Effector memory CD8-positive, alpha-beta T cell (primary cell): ENCODE measurements at regions not wholly inside any gene's neighbourhood (a gene's known extent, or its start where the extent isn't known, plus 50 kb on each side); places are given as distances from the start of the nearest gene placed in this dataset.

ENCODE experiments used
- ATAC-seq: fragments of 150-1000 bp; cut with Tn5 transposase; replicated peaks from 2 replicates; pipeline ENCODE4 v1.10.0; 2021; ENCODE audit warnings: mild to moderate bottlenecking, moderate library complexity
- DNase-seq, 3 experiments: peaks; one replicate each; pipeline ENCODE4 v3.0.0; 2021
- H3K27ac Mint-ChIP-seq, 2 donors: one replicate each; pipeline ENCODE4 v1.8.0; 2022; ENCODE audit warnings: mild to moderate bottlenecking in 2 of 2, mixed read lengths in 2 of 2, moderate library complexity in 2 of 2
- H3K27me3 Mint-ChIP-seq, 2 donors: one replicate each; pipeline ENCODE4 v1.8.0; 2022; ENCODE audit warnings: mixed read lengths in 2 of 2
- H3K36me3 Mint-ChIP-seq: one replicate; pipeline ENCODE4 v1.8.0; 2022; ENCODE audit warnings: mild to moderate bottlenecking, moderate library complexity, mixed read lengths; ENCODE audit not compliant: insufficient read depth
- H3K4me1 Mint-ChIP-seq, 2 donors: one replicate each; pipeline ENCODE4 v1.8.0; 2022; ENCODE audit warnings: low read depth in 2 of 2, mixed read lengths in 2 of 2
- H3K4me3 Mint-ChIP-seq, 2 donors: one replicate each; pipeline ENCODE4 v1.8.0; 2022; ENCODE audit warnings: mild to moderate bottlenecking in 2 of 2, mixed read lengths in 2 of 2, moderate library complexity in 2 of 2
- H3K9me3 Mint-ChIP-seq, 2 donors: one replicate each; pipeline ENCODE4 v1.8.0; 2022; ENCODE audit warnings: mixed read lengths in 2 of 2

- DNase-seq = no peak
- Mint-ChIP-seq H3K27ac (no peak overlapping the region), H3K27me3 (no peaks in the 10 kb centered on the region), H3K36me3 (no peaks in the 10 kb centered on the region), H3K9me3 (no peaks in the 10 kb centered on the region), H3K4me3 (no peak overlapping the region), H3K4me1 (no peaks in the 10 kb centered on the region)
- ATAC-seq = no peak
These were observed 174.7 kb downstream of the MN1 start for GRCh38 chr22:27626675-27627443.

GRCh38 chr22:27627444-27627833 is 174.1 kb downstream of the MN1 start:
- DNase-seq = no peak
- no peak overlapping the region for H3K27ac Mint-ChIP-seq
- no peaks in the 10 kb centered on the region for H3K27me3 Mint-ChIP-seq
- H3K36me3 Mint-ChIP-seq = no peaks in the 10 kb centered on the region
- H3K4me1 Mint-ChIP-seq = no peaks in the 10 kb centered on the region
- ATAC-seq = no peak
- H3K9me3 Mint-ChIP-seq = no peaks in the 10 kb centered on the region
- H3K4me3 Mint-ChIP-seq = no peak overlapping the region

DNA sequence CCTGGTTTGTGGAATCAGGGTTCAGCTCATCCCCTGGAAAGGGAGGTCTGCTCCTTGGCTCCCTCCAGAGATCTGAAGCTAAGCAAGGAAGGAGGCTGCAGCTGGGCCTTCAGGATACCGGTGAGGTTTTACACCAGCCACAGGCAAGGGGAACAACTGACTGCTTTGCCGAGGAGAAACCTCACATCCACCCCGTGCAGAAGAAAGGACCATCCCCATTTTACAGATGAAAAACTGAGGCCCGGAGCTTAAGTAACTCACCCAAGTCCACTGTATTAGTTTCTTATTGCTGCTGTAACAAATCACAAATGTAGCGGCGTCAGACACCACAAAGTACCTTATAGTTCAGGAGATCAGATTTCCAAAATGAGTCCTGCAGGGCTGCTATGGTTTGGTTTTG is 173.7 kb downstream of the MN1 start:
- Mint-ChIP-seq H3K36me3 (no peaks in the 10 kb centered on the region), H3K4me1 (no peaks in the 10 kb centered on the region), H3K27ac (no peak overlapping the region), H3K4me3 (no peak overlapping the region), H3K27me3 (no peaks in the 10 kb centered on the region), H3K9me3 (no peaks in the 10 kb centered on the region)
- ATAC-seq (no peak), DNase-seq (no peak)

GRCh38 chr22:27628341-27628740 is 173.2 kb downstream of the MN1 start:
- peaks cover 0 to under 1% of the 10 kb centered on the region in 2 donors for H3K27me3 Mint-ChIP-seq
- DNase-seq = no peak
- no peaks in the 10 kb centered on the region for H3K9me3 Mint-ChIP-seq
- no peak overlapping the region for H3K27ac Mint-ChIP-seq
- H3K4me3 Mint-ChIP-seq = no peak overlapping the region
- ATAC-seq = no peak
- H3K36me3 Mint-ChIP-seq = no peaks in the 10 kb centered on the region
- H3K4me1 Mint-ChIP-seq = no peaks in the 10 kb centered on the region

- Mint-ChIP-seq H3K4me1 (no peaks in the 10 kb centered on the region), H3K27me3 (peaks cover 7 to 8% of the 10 kb centered on the region in 2 donors), H3K27ac (no peak overlapping the region), H3K4me3 (no peak overlapping the region), H3K36me3 (no peaks in the 10 kb centered on the region), H3K9me3 (no peaks in the 10 kb centered on the region)
- ATAC-seq (no peak), DNase-seq (no peak)
These were observed 172.5 kb downstream of the MN1 start for GRCh38 chr22:27628891-27629631.

DNA sequence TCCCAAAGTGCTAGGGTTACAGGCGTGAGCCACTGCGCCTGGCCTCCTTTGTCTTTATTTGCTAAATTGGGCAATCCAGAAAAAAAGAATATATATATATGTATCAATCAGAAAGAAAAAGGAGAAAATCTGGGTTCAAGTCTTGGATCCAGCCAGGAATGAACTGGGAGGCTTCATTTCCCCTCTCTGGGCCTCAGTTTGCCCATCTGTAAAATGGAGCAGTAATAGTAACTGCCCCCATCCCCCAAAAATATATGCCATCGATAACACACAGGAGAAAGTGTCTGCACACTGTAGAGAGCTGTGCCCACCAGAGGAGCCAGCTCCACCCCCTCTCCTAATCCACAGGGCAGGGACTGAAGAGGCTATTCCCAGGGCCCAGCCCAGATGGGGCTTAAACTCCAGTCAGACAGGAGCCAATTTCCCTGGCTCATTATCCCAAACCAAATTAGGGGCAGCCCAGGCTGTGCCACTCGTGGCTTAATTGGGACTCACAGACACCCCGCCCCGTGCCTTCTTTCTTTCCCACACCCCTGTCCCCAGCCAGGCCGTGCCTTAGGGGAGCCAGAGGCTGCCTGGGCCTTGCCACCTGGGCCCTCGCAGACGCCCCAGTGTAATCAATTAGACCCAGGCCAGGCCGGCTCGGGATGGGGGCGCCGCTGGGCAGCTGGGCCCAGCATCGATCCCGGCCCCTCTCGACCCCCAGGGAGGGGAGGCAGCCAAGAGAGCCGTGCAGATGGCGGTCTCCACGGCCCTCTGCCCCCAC is 171.5 kb downstream of the MN1 start:
- no peaks in the 10 kb centered on the region for H3K9me3 Mint-ChIP-seq
- H3K36me3 Mint-ChIP-seq = no peaks in the 10 kb centered on the region

GRCh38 chr22:27630754-27631153 is 170.8 kb downstream of the MN1 start:
- Mint-ChIP-seq H3K36me3 (no peaks in the 10 kb centered on the region), H3K4me1 (no peaks in the 10 kb centered on the region), H3K4me3 (no peak overlapping the region), H3K9me3 (no peaks in the 10 kb centered on the region), H3K27ac (no peak overlapping the region), H3K27me3 (peaks cover 11 to 16% of the 10 kb centered on the region in 2 donors)
- ATAC-seq (no peak), DNase-seq (no peak)

More for the DNA sequence above, 171.5 kb downstream of the MN1 start:
- H3K27ac Mint-ChIP-seq = no peak overlapping the region
- DNase-seq (no peak), ATAC-seq (no peak)
- H3K4me1 Mint-ChIP-seq = no peaks in the 10 kb centered on the region
- no peak overlapping the region for H3K4me3 Mint-ChIP-seq
- peaks cover 10 to 13% of the 10 kb centered on the region in 2 donors for H3K27me3 Mint-ChIP-seq

DNA sequence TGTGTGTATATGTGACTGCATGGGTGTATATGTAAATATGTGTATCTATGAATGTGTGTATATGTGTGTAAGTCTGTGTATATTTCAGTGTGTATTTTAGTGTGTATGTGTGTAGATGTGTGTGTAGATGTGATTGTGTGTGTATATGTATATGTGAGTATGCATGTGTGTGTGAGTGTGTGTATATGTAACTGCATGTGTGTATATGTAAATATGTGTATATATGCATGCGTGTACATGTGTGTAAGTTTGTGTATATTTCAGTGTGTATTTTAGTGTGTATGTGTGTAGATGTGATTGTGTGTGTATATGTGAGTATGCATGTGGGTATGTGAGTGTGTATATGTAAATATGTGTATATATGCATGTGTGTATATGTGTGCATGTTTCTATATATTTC is 169.9 kb downstream of the MN1 start:
- DNase-seq (no peak), ATAC-seq (no peak)
- Mint-ChIP-seq H3K27ac (no peak overlapping the region), H3K4me1 (no peaks in the 10 kb centered on the region), H3K4me3 (no peak overlapping the region), H3K36me3 (no peaks in the 10 kb centered on the region), H3K27me3 (peaks cover 16 to 24% of the 10 kb centered on the region in 2 donors), H3K9me3 (no peaks in the 10 kb centered on the region)

- Mint-ChIP-seq H3K27ac (no peak overlapping the region), H3K27me3 (peaks cover 16 to 31% of the 10 kb centered on the region in 2 donors), H3K4me1 (no peaks in the 10 kb centered on the region), H3K9me3 (no peaks in the 10 kb centered on the region), H3K36me3 (no peaks in the 10 kb centered on the region), H3K4me3 (no peak overlapping the region)
- no peak for ATAC-seq
- DNase-seq = no peak
These were observed 168.9 kb downstream of the MN1 start for GRCh38 chr22:27632451-27633295.

- Mint-ChIP-seq H3K4me1 (no peaks in the 10 kb centered on the region), H3K4me3 (no peak overlapping the region), H3K36me3 (no peaks in the 10 kb centered on the region), H3K9me3 (no peaks in the 10 kb centered on the region), H3K27ac (no peak overlapping the region), H3K27me3 (peaks cover 16 to 31% of the 10 kb centered on the region in 2 donors)
- DNase-seq (no peak), ATAC-seq (no peak)
These were observed 168.2 kb downstream of the MN1 start for GRCh38 chr22:27633296-27633871.

DNA sequence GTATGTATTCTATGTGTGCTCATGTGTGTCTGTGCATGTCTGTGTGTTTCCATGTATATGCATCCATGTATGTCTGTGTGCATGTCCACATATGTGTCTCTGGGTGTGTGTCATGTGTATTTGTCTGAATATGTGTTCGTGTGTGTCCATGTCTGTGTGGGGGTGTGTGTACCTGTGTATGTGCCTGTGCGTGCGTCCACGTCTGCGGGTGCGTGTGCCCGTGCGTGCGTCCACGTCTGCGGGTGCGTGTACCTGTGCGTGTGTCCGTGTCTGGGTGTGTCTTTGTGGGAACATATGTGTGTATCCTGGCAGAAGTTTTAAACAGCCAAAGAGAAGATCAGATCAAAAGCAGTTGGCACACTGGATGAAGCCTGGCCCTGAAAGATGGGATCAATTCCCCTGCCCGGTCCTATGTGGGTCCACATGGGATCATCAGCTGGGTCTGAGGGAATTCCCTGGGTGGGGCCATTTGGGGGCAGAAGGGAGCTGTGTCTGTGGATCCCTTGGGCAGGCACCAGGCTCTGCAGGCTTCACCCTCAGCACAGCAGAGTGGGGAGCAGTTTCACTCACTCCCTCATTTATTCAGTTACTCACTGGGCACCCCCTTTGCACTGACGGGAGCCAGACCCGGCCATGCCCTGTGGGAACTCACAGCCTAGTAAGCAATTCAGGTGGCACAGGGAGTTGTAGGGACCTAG is 167.4 kb downstream of the MN1 start:
- no peaks in the 10 kb centered on the region for H3K36me3 Mint-ChIP-seq
- no peaks in the 10 kb centered on the region for H3K4me1 Mint-ChIP-seq
- no peaks in the 10 kb centered on the region for H3K9me3 Mint-ChIP-seq
- H3K27me3 Mint-ChIP-seq = peaks cover 16 to 31% of the 10 kb centered on the region in 2 donors
- no peak for DNase-seq
- H3K4me3 Mint-ChIP-seq = no peak overlapping the region
- no peak overlapping the region for H3K27ac Mint-ChIP-seq
- no peak for ATAC-seq

DNA sequence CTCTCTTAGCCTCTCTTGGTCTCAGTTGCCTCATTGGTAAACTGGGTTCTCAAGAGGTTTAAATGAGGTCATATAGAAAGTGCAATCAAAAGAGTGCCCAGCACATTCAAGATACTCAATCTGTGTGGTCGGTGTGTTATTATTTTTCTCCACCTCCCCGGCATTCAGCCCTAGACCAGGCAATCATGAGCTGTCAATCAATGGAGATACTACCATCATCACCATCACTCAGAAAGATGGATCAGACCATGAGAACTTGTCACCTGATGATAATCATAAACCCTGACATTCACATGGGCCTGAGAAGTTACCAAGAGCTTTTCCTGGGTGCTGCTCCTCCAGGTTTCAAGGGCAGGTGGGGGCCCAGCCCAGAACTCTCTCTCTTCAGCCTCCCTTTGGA is 166.1 kb downstream of the MN1 start:
- H3K36me3 Mint-ChIP-seq = peaks cover 3% of the 10 kb centered on the region
- H3K27ac Mint-ChIP-seq = no peak overlapping the region
- no peaks in the 10 kb centered on the region for H3K4me1 Mint-ChIP-seq
- no peak for ATAC-seq
- no peaks in the 10 kb centered on the region for H3K9me3 Mint-ChIP-seq
- no peak overlapping the region for H3K4me3 Mint-ChIP-seq
- no peak for DNase-seq
- H3K27me3 Mint-ChIP-seq = peaks cover 16 to 31% of the 10 kb centered on the region in 2 donors
